ENCODE measurements at regions not wholly inside any gene's neighbourhood (a gene's known extent, or its start where the extent isn't known, plus 50 kb on each side); places are given as distances from the start of the nearest gene placed in this dataset.

- TF ChIP-seq CTCF (conservative IDR thresholded peaks at IDR 0.05) (no peak), EZH2 (IDR thresholded peaks at IDR 0.05; ENCODE audit: low read depth) (no peak)
Measured at GRCh38 chr19:28483197-28483596, 729.8 kb downstream of the UQCRFS1 start.

Data from PC-9 (cell line).